ENCODE measurements at regions not wholly inside any gene's neighbourhood (a gene's known extent, or its start where the extent isn't known, plus 50 kb on each side); places are given as distances from the start of the nearest gene placed in this dataset.

- no peak for DNase-seq (ENCODE audit: low read depth)
These were observed 290.0 kb downstream of the HAO1 start for GRCh38 chr20:7650086-7650879.

GRCh38 chr20:7654231-7654630, 286.0 kb downstream of the HAO1 start:
- no peak for DNase-seq (ENCODE audit: low read depth)

- no peak for DNase-seq (ENCODE audit: low read depth)
These were observed 283.4 kb downstream of the HAO1 start for GRCh38 chr20:7656687-7657467.

- DNase-seq (ENCODE audit: low read depth) = no peak
These were observed 282.7 kb downstream of the HAO1 start for GRCh38 chr20:7657569-7657968.

GRCh38 chr20:7660165-7660564, 280.1 kb downstream of the HAO1 start:
- DNase-seq (ENCODE audit: low read depth) = no peak

GRCh38 chr20:7665376-7665775, 274.9 kb downstream of the HAO1 start:
- DNase-seq (ENCODE audit: low read depth) = no peak

GRCh38 chr20:7667194-7667593, 273.1 kb downstream of the HAO1 start:
- DNase-seq (ENCODE audit: low read depth) = no peak

- DNase-seq (ENCODE audit: low read depth) = no peak
These were observed 267.7 kb downstream of the HAO1 start for GRCh38 chr20:7672571-7672970.

- no peak for DNase-seq (ENCODE audit: low read depth)
These were observed 266.4 kb downstream of the HAO1 start for GRCh38 chr20:7673841-7674240.

- DNase-seq (ENCODE audit: low read depth) = no peak
These were observed 257.3 kb downstream of the HAO1 start for GRCh38 chr20:7682916-7683315.

- no peak for DNase-seq (ENCODE audit: low read depth)
These were observed 253.2 kb downstream of the HAO1 start for GRCh38 chr20:7687065-7687464.

GRCh38 chr20:7689151-7689550, 251.1 kb downstream of the HAO1 start:
- DNase-seq (ENCODE audit: low read depth) = no peak

GRCh38 chr20:7691647-7692269, 248.5 kb downstream of the HAO1 start:
- no peak for DNase-seq (ENCODE audit: low read depth)

GRCh38 chr20:7692478-7692877, 247.8 kb downstream of the HAO1 start:
- no peak for DNase-seq (ENCODE audit: low read depth)

GRCh38 chr20:7693761-7694160, 246.5 kb downstream of the HAO1 start:
- no peak for DNase-seq (ENCODE audit: low read depth)

- no peak for DNase-seq (ENCODE audit: low read depth)
These were observed 245.2 kb downstream of the HAO1 start for GRCh38 chr20:7695051-7695495.

GRCh38 chr20:7695635-7696034, 244.6 kb downstream of the HAO1 start:
- peak; percentile 68 for DNase-seq (ENCODE audit: low read depth)

- no peak for DNase-seq (ENCODE audit: low read depth)
These were observed 243.9 kb downstream of the HAO1 start for GRCh38 chr20:7696311-7696710.

- DNase-seq (ENCODE audit: low read depth) = no peak
These were observed 238.1 kb downstream of the HAO1 start for GRCh38 chr20:7702141-7702540.

GRCh38 chr20:7703551-7703961, 236.7 kb downstream of the HAO1 start:
- no peak for DNase-seq (ENCODE audit: low read depth)

GRCh38 chr20:7703996-7704395, 236.3 kb downstream of the HAO1 start:
- DNase-seq (ENCODE audit: low read depth) = no peak

GRCh38 chr20:7708112-7708511, 232.1 kb downstream of the HAO1 start:
- no peak for DNase-seq (ENCODE audit: low read depth)

- DNase-seq (ENCODE audit: low read depth) = no peak
These were observed 231.5 kb downstream of the HAO1 start for GRCh38 chr20:7708782-7709181.
